ENCODE measurements at regions not wholly inside any gene's neighbourhood (a gene's known extent, or its start where the extent isn't known, plus 50 kb on each side); places are given as distances from the start of the nearest gene placed in this dataset.
A peak's percentile ranks its signal among the peaks of the same experiment; 100 is the strongest.
"Not testable (repeated sequence)": the region's sequence is repeated elsewhere in the genome, so short reads cannot be mapped to it uniquely, and the experiment has no call there.

- DNase-seq (ENCODE audit: low read depth), result not testable (repeated sequence)
Measured at GRCh38 chr5:119299242-119299614, 56.6 kb upstream of the TNFAIP8 start.

- not testable (repeated sequence) for DNase-seq (ENCODE audit: low read depth)
Measured at GRCh38 chr5:119299615-119300310, 56.1 kb upstream of the TNFAIP8 start.

- no peak for DNase-seq (ENCODE audit: low read depth)
Measured at GRCh38 chr5:119300311-119300670, 55.5 kb upstream of the TNFAIP8 start.

GRCh38 chr5:119301210-119301609 is 54.6 kb upstream of the TNFAIP8 start:
- no peak for DNase-seq (ENCODE audit: low read depth)

GRCh38 chr5:119301906-119302305 is 53.9 kb upstream of the TNFAIP8 start:
- DNase-seq (ENCODE audit: low read depth), result peak; percentile 23

- DNase-seq (ENCODE audit: low read depth), result no peak
Measured at GRCh38 chr5:119302449-119302848, 53.4 kb upstream of the TNFAIP8 start.

GRCh38 chr5:119302916-119303897 is 52.6 kb upstream of the TNFAIP8 start:
- DNase-seq (ENCODE audit: low read depth), result peak; percentile 94

GRCh38 chr5:119304439-119305211 is 51.2 kb upstream of the TNFAIP8 start:
- peak; percentile 39 for DNase-seq (ENCODE audit: low read depth)

All from ELR (cell line).